Lung (tissue), 9 donors: ENCODE measurements at regions not wholly inside any gene's neighbourhood (a gene's known extent, or its start where the extent isn't known, plus 50 kb on each side); places are given as distances from the start of the nearest gene placed in this dataset.
A peak's percentile ranks its signal among the peaks of the same experiment; 100 is the strongest.
"Not testable (repeated sequence)": the region's sequence is repeated elsewhere in the genome, so short reads cannot be mapped to it uniquely, and the experiment has no call there.

Source experiments
- ATAC-seq: fragments of 200-7000 bp; cut with Tn5 transposase; one replicate; pipeline ENCODE4 v1.9.1; 2020; ENCODE audit warnings: moderate number of reproducible peaks; ENCODE audit not compliant: insufficient read depth, low FRiP score
- DNase-seq, 3 donors: peaks; one replicate each; pipeline ENCODE4 v3.0.0-alpha.2; 2013 to 2017
- H3K27ac ChIP-seq, 2 donors: one replicate each; pipeline ENCODE4 v1.5.1; 2013; ENCODE audit warnings: mild to moderate bottlenecking in 2 of 2, moderate library complexity in 2 of 2, control low read depth in 1 of 2, inconsistent platforms in 1 of 2, low read depth in 1 of 2, low read length in 1 of 2
- H3K27me3 ChIP-seq, 3 donors: one replicate each; pipeline ENCODE4 v1.5.1; 2013; ENCODE audit warnings: low read length in 2 of 3; ENCODE audit not compliant: control insufficient read depth in 3 of 3, insufficient read depth in 3 of 3
- H3K36me3 ChIP-seq, 4 donors: one replicate each; pipeline ENCODE4 v1.5.1; 2013; ENCODE audit warnings: low read length in 4 of 4, mild to moderate bottlenecking in 1 of 4, moderate library complexity in 1 of 4; ENCODE audit not compliant: control insufficient read depth in 4 of 4, insufficient read depth in 4 of 4
- H3K4me1 ChIP-seq, 5 donors: one replicate each; pipeline ENCODE4 v1.5.1; 2013; ENCODE audit warnings: low read length in 5 of 5, mild to moderate bottlenecking in 2 of 5, moderate library complexity in 1 of 5; ENCODE audit not compliant: control insufficient read depth in 5 of 5, insufficient read depth in 5 of 5
- H3K4me3 ChIP-seq: one replicate; pipeline ENCODE4 v1.5.1; 2013; ENCODE audit warnings: mild to moderate bottlenecking, control low read depth, moderate library complexity
- H3K9ac ChIP-seq, 2 donors: one replicate each; pipeline ENCODE4 v1.5.1; 2013; ENCODE audit warnings: low read length in 2 of 2, control low read depth in 1 of 2; ENCODE audit not compliant: insufficient read depth in 1 of 2
- H3K9me3 ChIP-seq, 4 donors: one replicate each; pipeline ENCODE4 v1.5.1; 2013; ENCODE audit warnings: low read length in 3 of 4, mild to moderate bottlenecking in 1 of 4, moderate library complexity in 1 of 4; ENCODE audit not compliant: control insufficient read depth in 4 of 4, insufficient read depth in 3 of 4
- WGBS, 2 donors: extraction: QIAGEN DNeasy Blood & Tissue Kit; methylation state at CpG; one replicate each; pipeline ENCODE4 v1.1.7; 2013; 5-methylcytosine and 5-hydroxymethylcytosine counted together
- donor health status: Bipolar disorder and iron deficiency.
- donor health status: healthy.
- donor health status: DM: yes; HTN: yes; CAD: no.

- 65 to 75% methylated on average over 2 of the region's 3 CpGs for WGBS, 2 donors
- not testable (repeated sequence) for H3K36me3 ChIP-seq, H3K9ac ChIP-seq, ATAC-seq, H3K9me3 ChIP-seq, H3K4me1 ChIP-seq, DNase-seq, H3K27me3 ChIP-seq, H3K4me3 ChIP-seq, H3K27ac ChIP-seq
These were observed 94.7 kb upstream of the IKBKE start for GRCh38 chr1:206375552-206375951.

GRCh38 chr1:206378506-206378905, 91.8 kb upstream of the IKBKE start:
- not testable (repeated sequence) for H3K27me3 ChIP-seq, DNase-seq, H3K9ac ChIP-seq, H3K27ac ChIP-seq, H3K9me3 ChIP-seq, ATAC-seq, H3K4me1 ChIP-seq, H3K4me3 ChIP-seq, H3K36me3 ChIP-seq
- 99 to 100% methylated on average over 7 of the region's 7 CpGs for WGBS, 2 donors

- no CpG with 5 or more reads among the region's 1 CpG for WGBS, 2 donors
- DNase-seq, ATAC-seq, H3K9me3 ChIP-seq, H3K9ac ChIP-seq, H3K36me3 ChIP-seq, H3K4me3 ChIP-seq, H3K4me1 ChIP-seq, H3K27ac ChIP-seq, H3K27me3 ChIP-seq: not testable (repeated sequence)
These were observed 91.0 kb upstream of the IKBKE start for GRCh38 chr1:206379245-206379644.

GRCh38 chr1:206380163-206380790, 90.0 kb upstream of the IKBKE start:
- not testable (repeated sequence) for H3K9ac ChIP-seq, H3K4me3 ChIP-seq, H3K27me3 ChIP-seq, H3K27ac ChIP-seq, H3K36me3 ChIP-seq, H3K9me3 ChIP-seq, H3K4me1 ChIP-seq
- ATAC-seq (peak; percentile 53), DNase-seq (peak in 1 of 3 donors; percentile 24)
- 9 to 33% methylated on average over 1 to 2 of the region's 4 CpGs for WGBS, 2 donors

GRCh38 chr1:206380791-206381610, 89.3 kb upstream of the IKBKE start:
- 14 to 38% methylated on average over 1 of the region's 7 CpGs for WGBS, 2 donors
- H3K27me3 ChIP-seq, H3K9me3 ChIP-seq, H3K4me3 ChIP-seq, H3K36me3 ChIP-seq, H3K9ac ChIP-seq, H3K4me1 ChIP-seq: not testable (repeated sequence)
- DNase-seq (peak; percentile 33 to 83 (median 69)), ATAC-seq (peak; percentile 61)
- H3K27ac ChIP-seq, result peak overlapping the region; percentile 45 to 53
